K562 (cell line): ENCODE measurements at regions not wholly inside any gene's neighbourhood (a gene's known extent, or its start where the extent isn't known, plus 50 kb on each side); places are given as distances from the start of the nearest gene placed in this dataset.

Source experiments
- ATAC-seq: fragments of 200-7000 bp; cut with Tn5 transposase; 3 replicates; pipeline ENCODE4 v1.9.1; 2020; ENCODE audit warnings: moderate library complexity
- BruUV-seq: library from RNA; stranded (reverse); fragments of 400-500 nt; replicated peaks from 2 replicates; lab custom pipeline; 2021; lab: Mats Ljungman, UMichigan
- CTCF ChIA-PET: fragments of 300-600 bp; formaldehyde crosslinking; extraction: SDS; loops from one replicate; lab custom pipeline; 2021; ENCODE audit warnings: low intra/inter-chr PET ratio; lab: Yijun Ruan, JAX
- POLR2A ChIA-PET: fragments of 300-600, 350-650 bp; sonication (Branson Sonifier 250); formaldehyde crosslinking; extraction: SDS; loops from one replicate; lab custom pipeline; 2021; ENCODE audit warnings: antibody characterized with exemption, inconsistent platforms; lab: Yijun Ruan, JAX
- DNase-seq, 4 experiments: peaks; one replicate each; pipeline versions ENCODE4 v3.0.0 to v3.0.0-alpha.2; 2011 to 2018; ENCODE audit warnings: low spot score in 3 of 4, mixed read lengths in 3 of 4; ENCODE audit errors: extremely low read depth in 1 of 4
- FAIRE-seq: peaks from 2 replicates; lab custom pipeline; 2011; peaks lifted over from hg19 to GRCh38; lab: Jason Lieb, UNC
- H2AFZ ChIP-seq: 2 replicates; pipeline ENCODE4 v1.6.0; 2011; ENCODE audit warnings: low read depth, low read length, control low read depth, inconsistent platforms
- H3K27ac ChIP-seq: fragments of 200-600 bp; 3 replicates; pipeline ENCODE4 v1.8.0; 2011; ENCODE audit warnings: low read depth, mild to moderate bottlenecking, control low read depth, inconsistent platforms, low read length, moderate library complexity, mixed read lengths; ENCODE audit errors: extremely low read depth
- H3K27me3 ChIP-seq, 2 experiments: fragments of 300-600 bp in 1 of 2; 2 replicates in 1 of 2; 3 replicates in 1 of 2; pipeline versions ENCODE4 v1.6.0 to v1.8.0; 2011; ENCODE audit warnings: inconsistent platforms in 2 of 2, low read length in 2 of 2, mild to moderate bottlenecking in 1 of 2, mixed read lengths in 1 of 2, moderate library complexity in 1 of 2; ENCODE audit not compliant: control insufficient read depth in 2 of 2, insufficient read depth in 2 of 2
- H3K36me3 ChIP-seq: fragments of 300-600 bp; 3 replicates; pipeline ENCODE4 v1.8.0; 2011; ENCODE audit warnings: mild to moderate bottlenecking, low read length, inconsistent platforms; ENCODE audit not compliant: control insufficient read depth, insufficient read depth
- H3K4me1 ChIP-seq, 2 experiments: fragments of 200-600 bp in 1 of 2; replicated peaks in 1 of 2; 2 replicates in 1 of 2; 3 replicates in 1 of 2; pipeline versions ENCODE4 v1.5.1 to v1.8.0; 2011; ENCODE audit warnings: inconsistent platforms in 2 of 2, low read length in 2 of 2, mild to moderate bottlenecking in 1 of 2, mixed read lengths in 1 of 2, moderate library complexity in 1 of 2; ENCODE audit not compliant: control insufficient read depth in 2 of 2, insufficient read depth in 2 of 2
- H3K4me2 ChIP-seq: 2 replicates; pipeline ENCODE4 v1.6.1; 2011; ENCODE audit warnings: low read length, control low read depth, inconsistent platforms, mixed read lengths; ENCODE audit not compliant: insufficient read depth
- H3K4me3 ChIP-seq: fragments of 200-600 bp; sonication (generic), shearing (Covaris generic); 2 replicates; pipeline ENCODE4 v1.5.1; 2016; ENCODE audit warnings: control low read depth, inconsistent platforms
- H3K79me2 ChIP-seq: fragments of 200-600 bp; 3 replicates; pipeline ENCODE4 v1.8.0; 2011; ENCODE audit warnings: low read length, inconsistent platforms; ENCODE audit not compliant: control insufficient read depth, insufficient read depth
- H3K9ac ChIP-seq, 2 experiments: 2 replicates each; pipeline versions ENCODE4 v1.6.0 to v1.6.1; 2011; ENCODE audit warnings: low read depth in 2 of 2, low read length in 2 of 2, control low read depth in 1 of 2, inconsistent platforms in 1 of 2, mild to moderate bottlenecking in 1 of 2, mixed read lengths in 1 of 2; ENCODE audit not compliant: insufficient read depth in 1 of 2
- H3K9me1 ChIP-seq: one replicate; pipeline ENCODE4 v1.6.0; 2011; ENCODE audit warnings: inconsistent platforms, mild to moderate bottlenecking, low read length, moderate library complexity; ENCODE audit not compliant: control insufficient read depth, insufficient read depth
- H3K9me3 ChIP-seq: replicated peaks from 2 replicates; pipeline ENCODE4 v1.5.1; 2011; ENCODE audit warnings: low read depth, low read length, inconsistent platforms; ENCODE audit not compliant: control insufficient read depth, insufficient read depth
- H4K20me1 ChIP-seq: replicated peaks from 2 replicates; pipeline ENCODE4 v1.6.1; 2011; ENCODE audit warnings: low read length, inconsistent platforms, mixed read lengths; ENCODE audit not compliant: control insufficient read depth, insufficient read depth
- CC2D1A ChIP-seq: fragments of 450-650 bp; IDR thresholded peaks from 2 replicates; pipeline ENCODE4 v1.6.1; 2017; ENCODE audit warnings: mild to moderate bottlenecking
- CEBPB ChIP-seq: fragments of 450-650 bp; IDR thresholded peaks from 2 replicates; pipeline ENCODE4 v1.6.1; 2016; ENCODE audit warnings: missing genetic modification characterization, missing compliant biosample characterization
- CEBPG ChIP-seq, 3 experiments: fragments of 200-800 bp in 1 of 3; sonication (Bioruptor generic) in 1 of 3; sonication (generic) in 1 of 3; formaldehyde crosslinking in 1 of 3; IDR thresholded peaks in 2 of 3; conservative IDR thresholded peaks in 1 of 3; 2 replicates each; pipeline versions ENCODE4 v1.6.1 to v1.8.0; 2016 to 2022; ENCODE audit warnings: missing compliant biosample characterization in 2 of 3, missing genetic modification characterization in 2 of 3, mild to moderate bottlenecking in 1 of 3, missing genetic modification reagents in 1 of 3
- HDAC3 ChIP-seq: fragments of 450-650 bp; IDR thresholded peaks from 2 replicates; pipeline ENCODE4 v1.6.1; 2018; ENCODE audit warnings: borderline replicate concordance, mild to moderate bottlenecking, moderate library complexity; ENCODE audit not compliant: partially characterized antibody
- PHF8 ChIP-seq: fragments of 200-600 bp; sonication (generic); IDR thresholded peaks from 2 replicates; pipeline ENCODE4 v1.6.1; 2012; ENCODE audit warnings: mixed run types, mild to moderate bottlenecking, inconsistent platforms, low read length, moderate library complexity, borderline replicate concordance
- WGBS: fragments of 100-300 bp; shearing (Covaris generic); methylation state at CpG from one replicate; pipeline ENCODE4 v1.1.6; 2016; ENCODE audit warnings: low coverage, mixed read lengths; ENCODE audit not compliant: insufficient coverage; ENCODE audit errors: missing lambda C conversion rate; 5-methylcytosine and 5-hydroxymethylcytosine counted together
- in situ Hi-C: fragments of 300-500 bp; cut with MboI; formaldehyde crosslinking; loops from 4 replicates; pipeline ENCODE4 v1.15.0; 2018; ENCODE audit warnings: inconsistent platforms, mixed read lengths
- intact Hi-C: fragments of 100-400 bp; cut with micrococcal nuclease; formaldehyde crosslinking; loops from 2 replicates; pipeline ENCODE4 v1.14.2; 2022
- TF ChIP-seq, protein P1 (sequence below), 2 experiments: fragments of 450-650 bp in 1 of 2; sonication (generic) in 1 of 2; formaldehyde crosslinking; conservative IDR thresholded peaks; 2 replicates each; pipeline versions ENCODE4 v1.4.0 to v1.8.1; 2020 to 2022; ENCODE audit warnings: mild to moderate bottlenecking in 1 of 2, missing genetic modification reagents in 1 of 2

- Histone ChIP-seq H3K36me3 (no peaks in the 10 kb centered on the region), H3K9me1 (no peaks in the 10 kb centered on the region), H2AFZ (no peak overlapping the region), H3K9ac (no peak overlapping the region), H3K27ac (no peak overlapping the region), H3K4me2 (no peak overlapping the region), H3K79me2 (no peaks in the 10 kb centered on the region), H3K27me3 (no peaks in the 10 kb centered on the region; a peak in 1 of 5 replicates), H3K4me3 (no peak overlapping the region), H4K20me1 (no peaks in the 10 kb centered on the region), H3K9me3 (no peaks in the 10 kb centered on the region; the same call in 1 of the 2 replicates), H3K4me1 (no peaks in the 10 kb centered on the region)
- POLR2A ChIA-PET: no interaction called here
- CTCF ChIA-PET: no interaction called here
- no TSS peak for BruUV-seq
- WGBS: 0% methylated on average over 3 of the region's 3 CpGs
- intact Hi-C loops: no loop called here
- in situ Hi-C loops: no loop called here
- no peak for DNase-seq
- no peak for ATAC-seq
- TF ChIP-seq CEBPB (peak; percentile 40), HDAC3 (no peak), CEBPG (CRISPR knock-in tag; IDR thresholded peaks at IDR 0.05) (no peak), CEBPG (tag; conservative IDR thresholded peaks at IDR 0.05 in 1 of 2, IDR thresholded peaks at IDR 0.05 in 1 of 2) (peak; percentile 54 to 55; a peak in 3 of 4 replicates), CC2D1A (no peak), PHF8 (no peak)
- TF ChIP-seq, protein P1, sequence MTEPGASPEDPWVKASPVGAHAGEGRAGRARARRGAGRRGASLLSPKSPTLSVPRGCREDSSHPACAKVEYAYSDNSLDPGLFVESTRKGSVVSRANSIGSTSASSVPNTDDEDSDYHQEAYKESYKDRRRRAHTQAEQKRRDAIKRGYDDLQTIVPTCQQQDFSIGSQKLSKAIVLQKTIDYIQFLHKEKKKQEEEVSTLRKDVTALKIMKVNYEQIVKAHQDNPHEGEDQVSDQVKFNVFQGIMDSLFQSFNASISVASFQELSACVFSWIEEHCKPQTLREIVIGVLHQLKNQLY (CRISPR knock-in tag; conservative IDR thresholded peaks at IDR 0.05): no peak
- FAIRE-seq: no peak
These were observed 96.3 kb upstream of the ZBED5 start for GRCh38 chr11:10954184-10954583.
